SK-N-DZ (cell line): ENCODE measurements at regions not wholly inside any gene's neighbourhood (a gene's known extent, or its start where the extent isn't known, plus 50 kb on each side); places are given as distances from the start of the nearest gene placed in this dataset.
"Not testable (repeated sequence)": the region's sequence is repeated elsewhere in the genome, so short reads cannot be mapped to it uniquely, and the experiment has no call there.

Source experiments
- DNase-seq: peaks from one replicate; pipeline ENCODE4 v3.0.0-alpha.2; 2015; ENCODE audit warnings: low spot score

GRCh38 chr1:182229921-182230491 lies 161.6 kb downstream of the GLUL start:
- peak; percentile 11 for DNase-seq

DNA sequence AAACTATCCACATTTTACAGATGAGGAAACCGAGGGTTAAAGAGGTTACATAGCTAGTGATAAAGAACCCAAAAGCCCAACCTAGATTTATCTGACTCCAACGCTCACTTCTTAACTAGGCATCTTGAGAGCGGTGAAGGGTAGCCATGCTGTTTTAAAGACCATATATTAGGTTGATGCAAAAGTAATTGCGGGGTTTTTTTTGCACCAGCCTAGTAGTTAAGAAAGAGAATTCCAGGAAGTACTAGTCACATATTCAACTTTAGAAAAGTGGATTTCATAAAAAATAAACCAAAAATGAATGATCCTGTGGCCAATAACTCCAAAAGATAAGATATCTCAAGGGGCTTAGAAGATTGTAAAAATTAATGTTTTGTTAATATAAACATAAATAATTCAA lies 162.1 kb downstream of the GLUL start:
- DNase-seq: no peak

- no peak for DNase-seq
Measured at GRCh38 chr1:182227864-182228547, 163.6 kb downstream of the GLUL start.

DNA sequence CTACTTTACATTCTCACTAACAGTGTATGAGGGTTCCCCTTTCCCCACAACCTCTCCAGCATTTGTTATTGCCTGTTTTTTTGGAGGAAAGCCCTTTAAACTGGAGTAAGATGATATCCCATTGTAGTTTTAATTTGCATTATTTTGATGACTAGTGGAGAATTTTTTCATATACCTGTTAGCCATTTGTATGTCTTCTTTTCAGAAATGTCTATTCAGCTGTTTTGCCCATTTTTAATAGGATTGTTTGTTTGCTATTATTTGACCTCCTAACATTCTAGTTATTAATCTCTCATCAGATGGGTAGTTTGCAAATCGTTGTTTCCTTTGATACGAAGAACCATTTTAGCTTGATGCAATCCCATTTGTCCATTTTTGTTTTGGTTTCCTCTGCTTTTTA lies 165.0 kb downstream of the GLUL start:
- no peak for DNase-seq

DNA sequence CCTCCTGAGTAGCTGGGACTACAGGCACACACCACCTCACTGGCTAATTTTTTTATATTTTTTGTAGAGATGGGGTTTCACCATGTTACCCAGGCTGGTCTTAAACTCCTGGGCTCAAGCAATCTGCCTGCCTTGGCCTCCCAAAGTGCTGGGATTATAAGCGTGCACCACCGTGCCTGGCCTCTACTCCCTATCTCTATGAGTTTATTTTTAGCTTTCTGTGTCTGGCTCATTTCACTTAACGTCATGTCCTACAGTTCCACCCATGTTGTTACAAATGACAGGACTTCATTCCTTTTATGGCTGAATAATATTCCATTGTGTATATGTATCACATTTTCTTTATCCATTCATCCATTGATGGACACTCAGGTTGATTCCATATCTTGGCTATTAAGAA lies 164.2 kb upstream of the ZNF648 start:
- not testable (repeated sequence) for DNase-seq

DNA sequence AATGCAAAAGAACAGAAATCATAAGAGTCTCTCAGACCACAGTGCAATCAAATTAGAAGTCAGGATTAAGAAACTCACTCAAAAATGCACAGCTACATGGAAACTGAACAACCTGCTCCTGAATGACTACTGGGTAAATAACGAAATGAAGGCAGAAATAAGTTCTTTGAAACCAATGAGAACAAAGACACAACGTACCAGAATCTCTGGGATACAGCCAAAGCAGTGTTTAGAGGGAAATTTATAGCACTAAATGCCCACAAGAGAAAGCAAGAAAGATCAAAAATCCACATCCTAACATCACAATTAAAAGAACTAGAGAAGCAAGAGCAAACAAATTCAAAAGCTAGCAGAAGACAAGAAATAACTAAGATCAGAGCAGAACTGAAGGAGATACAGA lies 160.5 kb upstream of the ZNF648 start:
- not testable (repeated sequence) for DNase-seq

DNA sequence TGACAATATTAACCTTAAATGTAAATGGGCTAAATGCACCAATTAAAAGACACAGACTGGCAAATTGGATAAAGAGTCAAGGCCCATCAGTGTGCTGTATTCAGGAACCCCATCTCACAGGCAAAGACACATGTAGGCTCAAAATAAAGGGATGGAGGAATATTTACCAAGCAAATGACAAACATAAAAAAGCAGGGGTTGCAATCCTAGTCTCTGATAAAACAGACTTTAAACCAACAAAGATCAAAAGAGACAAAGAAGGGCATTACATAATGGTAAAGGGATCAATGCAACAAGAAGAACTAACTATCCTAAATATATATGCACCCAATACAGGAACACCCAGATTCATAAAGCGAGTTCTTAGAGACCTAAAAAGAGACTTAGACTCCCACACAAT lies 159.9 kb upstream of the ZNF648 start:
- DNase-seq: not testable (repeated sequence)

DNA sequence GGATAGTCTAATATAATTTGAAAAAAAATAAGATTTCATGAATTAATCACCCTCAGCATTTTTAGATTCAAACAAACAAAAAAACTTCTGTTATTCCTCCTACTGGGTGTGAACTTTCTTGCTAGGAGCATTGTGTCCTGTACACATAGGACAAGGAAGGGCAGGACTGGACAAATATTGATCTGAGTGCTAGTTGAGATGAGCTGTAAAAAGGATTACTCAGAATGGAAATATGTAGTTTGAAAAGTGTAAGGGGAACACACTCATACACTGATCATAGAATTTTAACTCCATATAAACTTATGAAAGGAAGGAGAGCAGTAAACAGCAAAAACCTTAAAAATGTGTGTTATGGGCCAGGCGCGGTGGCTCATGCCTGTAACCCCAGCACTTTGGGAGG lies 156.5 kb upstream of the ZNF648 start:
- no peak for DNase-seq

DNA sequence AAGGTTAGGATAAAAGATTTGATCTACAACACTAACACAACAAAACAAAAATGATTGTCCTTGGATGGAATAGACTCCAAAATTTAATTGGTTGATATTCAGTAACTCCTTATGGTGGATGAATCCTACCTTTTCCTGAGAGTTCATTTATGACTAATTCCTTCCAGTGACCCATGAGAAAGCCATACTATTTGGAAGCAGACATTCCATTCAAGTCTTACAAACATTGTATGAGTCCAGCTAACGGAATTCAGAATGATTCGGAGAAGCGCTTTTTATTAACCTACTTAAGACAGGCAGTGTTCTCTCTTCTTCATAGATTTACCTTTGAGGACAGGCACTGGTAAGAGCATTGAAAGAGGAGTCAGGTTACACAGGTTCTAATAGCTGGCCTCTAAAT lies 155.6 kb upstream of the ZNF648 start:
- no peak for DNase-seq

DNA sequence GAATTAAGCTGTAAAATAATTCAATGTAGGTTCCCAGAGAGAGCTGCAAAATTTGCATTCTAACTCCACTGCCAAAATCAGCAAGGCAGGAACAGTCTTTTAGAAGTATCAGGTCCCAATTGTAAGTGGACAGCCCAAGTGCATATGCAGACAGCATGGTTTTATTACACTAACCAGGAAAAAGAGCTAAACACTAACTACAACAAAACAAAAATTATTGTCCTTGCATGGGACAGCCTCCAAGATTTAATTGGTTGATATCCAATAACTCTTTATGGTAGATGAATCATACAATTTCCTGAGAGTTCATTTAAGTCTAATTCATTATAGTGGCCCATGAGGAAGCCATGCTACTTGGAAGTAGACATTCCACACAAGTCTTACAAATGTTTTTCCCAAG lies 154.3 kb upstream of the ZNF648 start:
- no peak for DNase-seq

DNA sequence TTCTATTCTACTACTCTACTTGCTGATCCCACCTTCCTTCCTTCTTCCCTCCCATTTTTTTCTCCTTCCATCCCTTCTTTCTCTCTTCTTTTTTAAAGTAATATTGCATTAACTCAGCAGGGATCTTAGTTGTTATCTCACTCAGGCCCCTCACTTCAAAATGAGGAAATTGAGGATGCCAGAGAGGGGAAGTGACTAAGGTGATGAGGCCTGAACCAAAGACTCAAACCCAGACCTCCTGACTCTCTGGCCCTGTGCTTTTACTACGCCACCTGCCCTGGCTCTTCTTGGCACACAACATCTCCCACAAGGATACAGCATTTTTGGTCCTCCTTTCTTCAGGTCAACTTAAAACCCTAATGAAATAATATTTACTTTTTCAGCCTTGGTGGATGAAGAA lies 151.7 kb upstream of the ZNF648 start:
- DNase-seq: no peak

DNA sequence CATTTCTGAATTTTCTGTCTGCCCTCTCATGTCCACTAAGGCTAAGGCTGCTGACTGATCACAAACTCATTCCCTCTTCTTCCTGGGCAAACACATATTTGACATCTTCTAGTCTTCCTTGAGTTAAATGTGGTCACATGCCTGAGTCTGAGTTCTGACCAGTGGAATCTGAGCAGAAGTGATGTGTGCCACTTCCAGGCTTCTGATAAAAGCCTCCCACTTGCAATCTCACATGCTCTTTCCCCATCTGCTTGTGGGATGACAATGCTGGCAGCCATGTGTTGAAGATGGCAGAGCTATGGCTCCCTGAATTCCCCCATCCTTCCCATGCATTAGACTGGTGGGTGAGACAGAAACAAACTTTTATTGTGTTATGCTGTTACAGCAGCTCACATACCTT lies 149.9 kb upstream of the ZNF648 start:
- DNase-seq: no peak

DNA sequence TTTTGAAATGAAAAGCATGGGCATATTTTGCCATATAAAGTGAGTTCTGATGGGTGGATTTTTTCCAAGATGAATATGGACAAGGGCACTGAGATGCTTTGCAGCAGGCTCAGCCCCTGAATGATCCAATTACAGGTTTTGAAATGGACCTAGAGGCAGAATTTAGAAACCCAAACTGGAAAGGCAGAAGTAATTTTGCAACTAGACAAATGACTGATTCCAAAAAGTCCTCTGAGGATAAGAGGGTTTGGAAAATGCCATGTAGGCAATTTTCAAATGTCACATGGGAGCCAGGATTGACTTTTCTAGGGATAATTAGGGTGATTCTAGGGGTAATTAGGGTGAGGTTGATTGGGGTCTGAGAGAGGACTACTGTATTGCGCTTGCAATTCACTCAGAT lies 148.9 kb upstream of the ZNF648 start:
- no peak for DNase-seq

GRCh38 chr1:182207300-182207699 lies 145.8 kb upstream of the ZNF648 start:
- no peak for DNase-seq

DNA sequence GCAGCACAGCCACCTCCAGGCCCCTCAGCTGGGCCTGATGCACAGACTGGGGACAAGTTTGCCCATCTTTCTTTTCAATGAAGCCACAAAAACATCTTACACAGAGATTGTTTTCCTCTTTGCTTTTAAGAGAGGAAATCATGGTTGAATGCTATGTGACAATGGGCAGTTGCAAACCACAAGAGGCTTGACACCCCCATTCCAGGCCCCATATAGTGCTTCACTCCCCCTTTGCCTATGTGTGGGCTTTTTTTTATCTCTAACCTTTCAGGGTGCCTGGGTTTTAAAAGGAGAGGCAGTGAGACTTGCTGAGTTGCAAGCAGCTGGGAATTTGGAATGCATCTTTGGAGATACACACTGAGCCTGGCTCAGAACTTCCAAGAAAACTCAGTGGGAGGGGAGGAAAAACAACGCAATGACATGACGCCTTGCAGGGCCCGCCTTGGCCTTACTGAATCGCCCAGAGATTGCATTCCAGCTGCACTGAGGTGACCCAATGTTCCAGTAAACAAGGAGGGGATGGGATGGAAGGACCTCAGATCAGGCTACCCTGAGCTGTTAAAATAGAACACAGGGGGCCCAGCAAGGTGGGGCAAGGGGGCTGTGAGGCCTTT lies 145.2 kb upstream of the ZNF648 start:
- no peak for DNase-seq

DNA sequence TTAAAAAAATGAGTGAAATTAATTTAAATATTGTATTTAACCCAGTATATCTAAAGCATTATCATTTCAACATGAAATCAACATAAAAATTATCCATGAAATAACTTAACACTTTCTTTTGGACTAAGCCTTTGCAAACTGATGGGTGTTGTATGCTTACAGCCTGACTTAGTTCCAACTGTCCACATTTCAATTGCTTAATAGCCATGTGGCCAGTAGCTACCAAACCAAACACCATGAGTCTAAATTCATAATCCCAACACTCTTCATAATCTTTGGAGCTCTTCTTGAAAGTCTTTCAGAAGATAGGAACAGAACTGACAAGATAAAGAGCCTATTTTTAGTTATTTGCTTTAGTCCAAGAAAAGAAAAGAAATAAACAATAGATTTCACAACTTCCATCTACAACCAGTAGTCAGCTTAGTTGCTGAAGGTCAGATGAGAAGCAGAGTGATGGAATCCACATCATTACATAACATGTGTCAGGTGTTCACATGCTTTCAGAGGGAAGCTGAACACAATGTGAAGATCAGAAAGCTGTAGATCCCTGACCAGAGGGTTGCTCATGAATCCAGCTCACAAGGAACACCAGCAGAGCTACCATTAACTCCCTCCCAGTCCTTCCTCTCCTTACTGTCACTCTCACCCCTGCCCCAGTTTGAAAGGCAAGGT lies 144.0 kb upstream of the ZNF648 start:
- DNase-seq: no peak

- DNase-seq: no peak
Measured at GRCh38 chr1:182203191-182203875, 141.8 kb upstream of the ZNF648 start.

GRCh38 chr1:182201490-182201889 lies 140.0 kb upstream of the ZNF648 start:
- not testable (repeated sequence) for DNase-seq

DNA sequence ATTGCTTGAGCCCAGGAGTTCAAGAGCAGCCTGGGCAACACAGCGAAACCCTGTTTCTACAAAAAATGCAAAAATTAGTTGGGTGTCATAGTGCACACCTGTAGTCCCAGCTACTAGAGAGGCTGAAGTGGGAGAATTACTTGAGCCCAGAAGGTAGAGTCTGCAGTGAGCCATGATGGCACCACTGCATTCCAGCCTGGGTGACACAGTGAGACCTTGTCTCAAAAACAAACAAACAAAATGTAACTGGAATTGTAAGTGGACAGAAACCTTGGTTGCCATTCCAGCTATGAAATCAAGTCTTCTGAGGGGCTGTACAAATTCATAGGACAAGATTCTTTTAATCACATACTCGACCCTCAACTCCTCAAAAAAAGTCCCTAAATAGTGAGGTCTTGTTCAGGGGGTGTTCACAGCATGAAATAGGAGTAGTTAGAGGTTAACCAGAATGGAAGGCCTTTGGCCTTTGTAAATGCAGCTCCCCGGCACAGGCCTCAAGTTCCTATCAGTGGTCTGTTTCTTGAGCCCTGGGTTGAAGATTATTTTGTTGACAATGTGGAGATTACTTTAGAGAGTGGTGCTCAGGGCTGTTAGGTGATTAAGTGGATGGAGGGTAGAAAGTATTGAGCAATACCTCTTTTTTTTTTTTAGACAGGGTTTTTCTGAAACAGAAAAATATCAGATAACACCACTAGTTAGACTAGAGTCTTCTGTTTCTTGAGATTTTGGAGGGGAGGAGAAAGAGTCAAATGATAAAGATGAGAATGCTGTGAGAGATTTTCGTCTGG lies 138.7 kb upstream of the ZNF648 start:
- DNase-seq: no peak

DNA sequence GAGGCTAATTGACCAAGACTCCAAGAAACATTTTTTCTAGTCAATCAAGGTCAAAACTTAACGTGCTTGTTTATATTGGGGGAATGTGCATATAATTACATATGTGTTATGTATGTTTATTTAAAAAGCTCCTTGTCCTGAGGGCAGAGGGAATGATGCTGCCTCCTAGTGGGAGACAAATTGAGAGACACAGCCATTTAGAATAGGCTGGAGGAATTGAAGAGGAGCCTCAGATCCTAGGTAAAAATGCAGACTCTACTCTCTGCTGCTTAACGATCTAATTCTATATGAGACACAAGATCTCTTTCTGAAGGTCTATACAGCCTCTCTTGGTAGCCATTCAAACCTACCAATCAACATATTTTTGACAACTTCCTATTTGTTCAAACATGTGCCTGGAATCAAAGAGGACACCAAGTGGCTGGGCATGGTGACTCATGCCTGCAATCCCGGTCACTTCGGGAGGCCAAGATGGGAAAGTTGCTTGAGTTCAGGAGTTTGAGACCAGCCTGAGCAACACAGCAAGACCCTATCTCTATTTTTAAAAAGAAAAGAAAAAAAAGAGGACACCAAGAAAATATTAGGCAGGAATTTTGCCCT lies 136.6 kb upstream of the ZNF648 start:
- DNase-seq: no peak
